ENCODE measurements at regions not wholly inside any gene's neighbourhood (a gene's known extent, or its start where the extent isn't known, plus 50 kb on each side); places are given as distances from the start of the nearest gene placed in this dataset.

DNA sequence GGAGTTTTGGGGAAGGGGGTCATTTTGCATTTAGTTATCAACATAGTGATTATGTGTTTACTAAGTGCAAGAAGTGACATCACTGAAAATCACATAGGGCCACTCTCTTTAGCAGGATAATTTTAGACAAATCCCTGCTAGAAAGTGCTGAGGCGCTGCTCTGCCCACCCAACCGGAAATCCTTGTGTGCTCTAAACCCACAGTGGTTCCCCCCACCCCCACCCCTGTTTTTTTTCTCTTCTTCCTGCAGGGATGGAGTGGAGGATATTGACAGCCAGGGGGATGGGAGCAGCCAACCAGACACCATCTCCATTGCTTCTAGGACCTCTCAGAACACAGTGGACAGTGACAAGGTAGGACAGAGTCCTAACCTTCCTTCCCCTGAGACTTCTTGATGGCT, 234.2 kb upstream of the UMPS start:
- H3K27me3 ChIP-seq (ENCODE audit: insufficient read depth, poor library complexity, severe bottlenecking): peaks cover 3% of the 10 kb centered on the region
- no peak overlapping the region for H3K27ac ChIP-seq (replicated peaks)
- TF ChIP-seq, protein P1, sequence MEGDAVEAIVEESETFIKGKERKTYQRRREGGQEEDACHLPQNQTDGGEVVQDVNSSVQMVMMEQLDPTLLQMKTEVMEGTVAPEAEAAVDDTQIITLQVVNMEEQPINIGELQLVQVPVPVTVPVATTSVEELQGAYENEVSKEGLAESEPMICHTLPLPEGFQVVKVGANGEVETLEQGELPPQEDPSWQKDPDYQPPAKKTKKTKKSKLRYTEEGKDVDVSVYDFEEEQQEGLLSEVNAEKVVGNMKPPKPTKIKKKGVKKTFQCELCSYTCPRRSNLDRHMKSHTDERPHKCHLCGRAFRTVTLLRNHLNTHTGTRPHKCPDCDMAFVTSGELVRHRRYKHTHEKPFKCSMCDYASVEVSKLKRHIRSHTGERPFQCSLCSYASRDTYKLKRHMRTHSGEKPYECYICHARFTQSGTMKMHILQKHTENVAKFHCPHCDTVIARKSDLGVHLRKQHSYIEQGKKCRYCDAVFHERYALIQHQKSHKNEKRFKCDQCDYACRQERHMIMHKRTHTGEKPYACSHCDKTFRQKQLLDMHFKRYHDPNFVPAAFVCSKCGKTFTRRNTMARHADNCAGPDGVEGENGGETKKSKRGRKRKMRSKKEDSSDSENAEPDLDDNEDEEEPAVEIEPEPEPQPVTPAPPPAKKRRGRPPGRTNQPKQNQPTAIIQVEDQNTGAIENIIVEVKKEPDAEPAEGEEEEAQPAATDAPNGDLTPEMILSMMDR (IDR thresholded peaks at IDR 0.05; ENCODE audit: insufficient read depth, low read length): no peak
- TF ChIP-seq, protein P2, sequence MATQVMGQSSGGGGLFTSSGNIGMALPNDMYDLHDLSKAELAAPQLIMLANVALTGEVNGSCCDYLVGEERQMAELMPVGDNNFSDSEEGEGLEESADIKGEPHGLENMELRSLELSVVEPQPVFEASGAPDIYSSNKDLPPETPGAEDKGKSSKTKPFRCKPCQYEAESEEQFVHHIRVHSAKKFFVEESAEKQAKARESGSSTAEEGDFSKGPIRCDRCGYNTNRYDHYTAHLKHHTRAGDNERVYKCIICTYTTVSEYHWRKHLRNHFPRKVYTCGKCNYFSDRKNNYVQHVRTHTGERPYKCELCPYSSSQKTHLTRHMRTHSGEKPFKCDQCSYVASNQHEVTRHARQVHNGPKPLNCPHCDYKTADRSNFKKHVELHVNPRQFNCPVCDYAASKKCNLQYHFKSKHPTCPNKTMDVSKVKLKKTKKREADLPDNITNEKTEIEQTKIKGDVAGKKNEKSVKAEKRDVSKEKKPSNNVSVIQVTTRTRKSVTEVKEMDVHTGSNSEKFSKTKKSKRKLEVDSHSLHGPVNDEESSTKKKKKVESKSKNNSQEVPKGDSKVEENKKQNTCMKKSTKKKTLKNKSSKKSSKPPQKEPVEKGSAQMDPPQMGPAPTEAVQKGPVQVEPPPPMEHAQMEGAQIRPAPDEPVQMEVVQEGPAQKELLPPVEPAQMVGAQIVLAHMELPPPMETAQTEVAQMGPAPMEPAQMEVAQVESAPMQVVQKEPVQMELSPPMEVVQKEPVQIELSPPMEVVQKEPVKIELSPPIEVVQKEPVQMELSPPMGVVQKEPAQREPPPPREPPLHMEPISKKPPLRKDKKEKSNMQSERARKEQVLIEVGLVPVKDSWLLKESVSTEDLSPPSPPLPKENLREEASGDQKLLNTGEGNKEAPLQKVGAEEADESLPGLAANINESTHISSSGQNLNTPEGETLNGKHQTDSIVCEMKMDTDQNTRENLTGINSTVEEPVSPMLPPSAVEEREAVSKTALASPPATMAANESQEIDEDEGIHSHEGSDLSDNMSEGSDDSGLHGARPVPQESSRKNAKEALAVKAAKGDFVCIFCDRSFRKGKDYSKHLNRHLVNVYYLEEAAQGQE (IDR thresholded peaks at IDR 0.05; ENCODE audit: insufficient replicate concordance, low read depth): no peak
- TF ChIP-seq SPI1 (IDR thresholded peaks at IDR 0.05; ENCODE audit: borderline replicate concordance, low read depth) (no peak), POLR2AphosphoS5 (IDR thresholded peaks at IDR 0.05; ENCODE audit: low read depth) (no peak), GABPA (IDR thresholded peaks at IDR 0.05; ENCODE audit: low read depth) (no peak)
- H3K4me3 ChIP-seq (replicated peaks; ENCODE audit: insufficient read depth, low read length): no peak overlapping the region
- DNase-seq (ENCODE audit: low read depth in 1 of 2, low spot score in 1 of 2): no peak

DNA sequence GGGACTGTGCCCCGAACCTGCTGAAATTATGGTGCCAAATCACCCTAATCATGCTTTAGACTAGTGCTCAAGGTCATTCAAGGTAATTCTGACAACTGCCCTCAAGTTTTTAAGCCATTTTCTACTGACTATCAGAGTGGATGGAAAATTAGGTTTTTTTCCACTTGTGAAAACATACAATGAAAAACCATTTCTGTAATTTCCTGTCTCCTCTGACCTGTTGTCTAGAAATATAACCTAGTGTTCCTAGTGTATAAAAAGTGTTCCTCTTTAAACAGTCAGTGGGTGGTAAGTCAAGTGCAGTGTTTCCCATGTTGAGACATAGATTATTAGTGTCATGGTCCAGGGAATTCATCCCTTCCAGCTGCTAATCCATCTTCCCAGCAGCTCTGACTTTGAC, 232.8 kb upstream of the UMPS start:
- peaks cover 3% of the 10 kb centered on the region for H3K27me3 ChIP-seq (ENCODE audit: insufficient read depth, poor library complexity, severe bottlenecking)
- DNase-seq (ENCODE audit: low read depth in 1 of 2, low spot score in 1 of 2): no peak
- H3K27ac ChIP-seq (replicated peaks): no peak overlapping the region
- H3K4me3 ChIP-seq (replicated peaks; ENCODE audit: insufficient read depth, low read length): no peak overlapping the region
- TF ChIP-seq SPI1 (IDR thresholded peaks at IDR 0.05; ENCODE audit: borderline replicate concordance, low read depth): no peak
- TF ChIP-seq, protein P2 (IDR thresholded peaks at IDR 0.05; ENCODE audit: insufficient replicate concordance, low read depth): no peak
- no peak for TF ChIP-seq GABPA (IDR thresholded peaks at IDR 0.05; ENCODE audit: low read depth)
- TF ChIP-seq, protein P1 (IDR thresholded peaks at IDR 0.05; ENCODE audit: insufficient read depth, low read length): no peak
- TF ChIP-seq POLR2AphosphoS5 (IDR thresholded peaks at IDR 0.05; ENCODE audit: low read depth): no peak

DNA sequence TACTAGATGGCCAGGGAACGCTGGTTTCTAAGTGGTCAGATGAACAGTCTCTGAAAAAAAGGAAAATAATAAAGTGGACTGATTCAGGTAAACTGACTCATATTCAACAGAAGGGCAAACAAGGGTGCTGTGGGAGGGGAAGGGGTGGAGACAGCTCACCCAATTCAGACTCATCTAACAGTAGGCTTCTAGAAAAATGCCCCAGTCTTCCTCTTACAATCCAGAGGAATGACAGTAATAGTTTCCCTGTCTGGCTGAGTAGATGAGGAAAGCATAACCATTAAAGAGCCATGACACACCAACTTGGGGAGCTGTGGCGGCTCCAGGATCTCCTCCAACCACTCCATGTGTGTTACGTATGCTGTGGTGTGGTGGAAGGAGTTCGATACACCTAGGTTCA, 231.4 kb upstream of the UMPS start:
- Histone ChIP-seq H3K27me3 (ENCODE audit: insufficient read depth, poor library complexity, severe bottlenecking) (peaks cover 3% of the 10 kb centered on the region), H3K4me3 (replicated peaks; ENCODE audit: insufficient read depth, low read length) (no peak overlapping the region), H3K27ac (replicated peaks) (no peak overlapping the region)
- TF ChIP-seq SPI1 (IDR thresholded peaks at IDR 0.05; ENCODE audit: borderline replicate concordance, low read depth) (no peak), POLR2AphosphoS5 (IDR thresholded peaks at IDR 0.05; ENCODE audit: low read depth) (no peak), GABPA (IDR thresholded peaks at IDR 0.05; ENCODE audit: low read depth) (no peak)
- TF ChIP-seq, protein P1 (IDR thresholded peaks at IDR 0.05; ENCODE audit: insufficient read depth, low read length): no peak
- TF ChIP-seq, protein P2 (IDR thresholded peaks at IDR 0.05; ENCODE audit: insufficient replicate concordance, low read depth): no peak
- DNase-seq (ENCODE audit: low read depth in 1 of 2, low spot score in 1 of 2): no peak
